ENCODE measurements at regions not wholly inside any gene's neighbourhood (a gene's known extent, or its start where the extent isn't known, plus 50 kb on each side); places are given as distances from the start of the nearest gene placed in this dataset.
"Not testable (repeated sequence)": the region's sequence is repeated elsewhere in the genome, so short reads cannot be mapped to it uniquely, and the experiment has no call there.

GRCh38 chr16:27600381-27600780, 50.4 kb downstream of the KATNIP start:
- no peaks in the 10 kb centered on the region for H3K9me2 ChIP-seq (replicated peaks; ENCODE audit: insufficient read depth)
- TF ChIP-seq EZH2phosphoT487 (IDR thresholded peaks at IDR 0.05; ENCODE audit: low read depth, severe bottlenecking, unreplicated experiment) (no peak), EZH2 (IDR thresholded peaks at IDR 0.05; ENCODE audit: borderline replicate concordance) (no peak), CTCF (IDR thresholded peaks at IDR 0.05; ENCODE audit: poor library complexity) (no peak)
- H4K20me1 ChIP-seq (ENCODE audit: insufficient read depth, poor library complexity, severe bottlenecking): no peaks in the 10 kb centered on the region
- no peak overlapping the region for H3K27ac ChIP-seq
- H2AFZ ChIP-seq: no peak overlapping the region
- H3K9me3 ChIP-seq (ENCODE audit: low read depth): no peaks in the 10 kb centered on the region
- no peak for DNase-seq (ENCODE audit: low spot score)
- 56% methylated on average over 5 of the region's 6 CpGs for WGBS (ENCODE audit: low lambda C conversion rate, missing lambda C conversion rate)
- no peaks in the 10 kb centered on the region for H3K27me3 ChIP-seq
- H3K79me2 ChIP-seq: no peaks in the 10 kb centered on the region
- H3K4me2 ChIP-seq: no peak overlapping the region
- no peaks in the 10 kb centered on the region for H3K36me3 ChIP-seq (replicated peaks; ENCODE audit: insufficient read depth, low read depth)
- H3K4me3 ChIP-seq: no peak overlapping the region
- H3K4me1 ChIP-seq (ENCODE audit: insufficient read depth): no peaks in the 10 kb centered on the region

DNA sequence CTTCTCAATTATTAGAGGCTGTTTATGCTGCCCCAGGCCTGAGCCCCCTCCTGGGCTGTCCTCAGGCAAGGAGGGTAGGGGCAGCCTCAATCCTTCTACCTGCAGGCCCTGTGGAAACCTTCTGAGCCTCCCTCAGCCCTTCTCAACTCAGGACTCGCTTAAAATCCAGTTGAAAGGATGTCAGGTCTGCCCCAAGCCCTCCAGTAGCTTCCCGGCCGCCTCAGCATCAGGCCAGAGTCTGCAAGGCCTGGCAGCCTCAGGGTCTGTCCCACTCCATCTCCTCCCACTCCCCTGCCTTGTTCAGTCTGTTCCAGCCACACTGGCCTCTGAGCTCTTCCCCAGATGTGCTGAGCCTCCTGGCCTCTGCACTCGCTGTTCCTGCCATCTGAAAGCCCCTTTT, 52.2 kb downstream of the KATNIP start:
- no peak overlapping the region for H3K4me2 ChIP-seq
- no peaks in the 10 kb centered on the region for H3K4me1 ChIP-seq (ENCODE audit: insufficient read depth)
- H3K79me2 ChIP-seq: no peaks in the 10 kb centered on the region
- no peak for DNase-seq (ENCODE audit: low spot score)
- no peaks in the 10 kb centered on the region for H3K36me3 ChIP-seq (replicated peaks; ENCODE audit: insufficient read depth, low read depth)
- H4K20me1 ChIP-seq (ENCODE audit: insufficient read depth, poor library complexity, severe bottlenecking): no peaks in the 10 kb centered on the region
- WGBS (ENCODE audit: low lambda C conversion rate, missing lambda C conversion rate): 89% methylated on average over 4 of the region's 4 CpGs
- no peak overlapping the region for H3K4me3 ChIP-seq
- H3K9me3 ChIP-seq (ENCODE audit: low read depth): no peaks in the 10 kb centered on the region
- no peaks in the 10 kb centered on the region for H3K9me2 ChIP-seq (replicated peaks; ENCODE audit: insufficient read depth)
- no peaks in the 10 kb centered on the region for H3K27me3 ChIP-seq
- no peak overlapping the region for H3K27ac ChIP-seq
- H2AFZ ChIP-seq: no peak overlapping the region
- TF ChIP-seq EZH2 (IDR thresholded peaks at IDR 0.05; ENCODE audit: borderline replicate concordance): no peak
- TF ChIP-seq CTCF (IDR thresholded peaks at IDR 0.05; ENCODE audit: poor library complexity): no peak
- no peak for TF ChIP-seq EZH2phosphoT487 (IDR thresholded peaks at IDR 0.05; ENCODE audit: low read depth, severe bottlenecking, unreplicated experiment)

DNA sequence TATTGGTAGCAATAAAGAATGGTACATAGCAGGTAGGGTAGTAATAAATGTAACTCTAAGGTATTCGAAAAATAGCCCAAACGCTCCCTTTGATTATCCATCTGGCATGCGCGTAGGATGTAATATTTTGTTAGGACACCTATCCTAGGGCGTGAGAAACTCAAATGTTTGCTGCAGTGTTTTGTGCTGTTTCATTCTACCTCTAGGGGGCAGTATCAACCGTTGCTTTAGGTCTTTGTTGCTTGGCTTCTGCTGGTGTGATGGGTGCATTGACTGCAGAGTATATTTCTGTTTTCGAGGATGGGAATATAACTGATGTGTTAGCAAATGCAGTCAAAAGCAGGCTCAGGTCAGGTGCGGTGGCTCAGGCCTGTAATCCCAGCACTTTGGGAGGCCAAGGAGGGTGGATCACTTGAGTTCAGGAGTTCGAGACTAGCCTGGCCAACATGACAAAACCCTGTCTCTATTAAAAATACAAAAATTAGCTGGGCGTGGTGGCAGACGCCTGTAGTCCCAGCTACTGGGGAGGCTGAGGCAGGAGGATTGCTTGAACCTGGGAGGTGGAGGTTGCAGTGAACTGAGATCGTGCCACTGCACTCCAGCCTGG, 55.7 kb downstream of the KATNIP start:
- not testable (repeated sequence) for H3K36me3 ChIP-seq (replicated peaks; ENCODE audit: insufficient read depth, low read depth); H3K4me3 ChIP-seq; H3K9me2 ChIP-seq (replicated peaks; ENCODE audit: insufficient read depth); H3K79me2 ChIP-seq; H3K27me3 ChIP-seq; H3K4me1 ChIP-seq (ENCODE audit: insufficient read depth); H3K4me2 ChIP-seq; H3K9me3 ChIP-seq (ENCODE audit: low read depth); H2AFZ ChIP-seq; H4K20me1 ChIP-seq (ENCODE audit: insufficient read depth, poor library complexity, severe bottlenecking); H3K27ac ChIP-seq
- DNase-seq (ENCODE audit: low spot score): peak; percentile 60
- TF ChIP-seq CTCF (IDR thresholded peaks at IDR 0.05; ENCODE audit: poor library complexity): peak; percentile 62
- 65% methylated on average over 12 of the region's 12 CpGs for WGBS (ENCODE audit: low lambda C conversion rate, missing lambda C conversion rate)

DNA sequence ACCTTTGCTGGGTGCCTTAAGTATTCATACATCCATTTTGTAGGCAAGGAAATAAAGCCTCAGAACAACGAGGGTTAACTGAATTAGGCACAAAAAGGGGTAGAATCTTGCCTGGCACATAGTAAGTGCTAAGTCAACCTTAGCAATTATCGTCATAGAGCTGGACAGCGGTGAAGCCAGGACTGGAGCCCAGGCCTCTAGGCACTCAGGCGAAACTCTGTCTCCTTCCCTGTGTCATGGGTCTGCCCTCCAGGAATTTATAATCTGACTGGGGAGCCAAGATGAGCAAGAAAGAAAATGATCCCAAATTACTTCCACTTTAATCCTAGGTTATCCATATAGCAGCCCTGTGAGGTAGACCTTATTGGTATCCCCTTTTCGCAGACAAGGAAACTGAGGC, 61.4 kb downstream of the KATNIP start:
- Histone ChIP-seq H4K20me1 (ENCODE audit: insufficient read depth, poor library complexity, severe bottlenecking) (no peaks in the 10 kb centered on the region), H3K27me3 (no peaks in the 10 kb centered on the region), H3K36me3 (replicated peaks; ENCODE audit: insufficient read depth, low read depth) (no peaks in the 10 kb centered on the region), H3K79me2 (no peaks in the 10 kb centered on the region), H3K27ac (no peak overlapping the region), H3K4me1 (ENCODE audit: insufficient read depth) (no peaks in the 10 kb centered on the region), H2AFZ (no peak overlapping the region), H3K4me2 (no peak overlapping the region), H3K9me2 (replicated peaks; ENCODE audit: insufficient read depth) (no peaks in the 10 kb centered on the region), H3K4me3 (no peak overlapping the region), H3K9me3 (ENCODE audit: low read depth) (no peaks in the 10 kb centered on the region)
- DNase-seq (ENCODE audit: low spot score): no peak
- TF ChIP-seq EZH2 (IDR thresholded peaks at IDR 0.05; ENCODE audit: borderline replicate concordance) (no peak), CTCF (IDR thresholded peaks at IDR 0.05; ENCODE audit: poor library complexity) (no peak), EZH2phosphoT487 (IDR thresholded peaks at IDR 0.05; ENCODE audit: low read depth, severe bottlenecking, unreplicated experiment) (no peak)
- 92% methylated on average over 5 of the region's 5 CpGs for WGBS (ENCODE audit: low lambda C conversion rate, missing lambda C conversion rate)
